GM21576 (cell line): ENCODE measurements at regions not wholly inside any gene's neighbourhood (a gene's known extent, or its start where the extent isn't known, plus 50 kb on each side); places are given as distances from the start of the nearest gene placed in this dataset.
A peak's percentile ranks its signal among the peaks of the same experiment; 100 is the strongest.

ENCODE experiments used
- ATAC-seq: cut with Tn5 transposase; IDR thresholded peaks from one replicate; pipeline ENCODE4 v1.9.1; 2021; ENCODE audit warnings: mild to moderate bottlenecking, moderate library complexity; ENCODE audit not compliant: unreplicated experiment

DNA sequence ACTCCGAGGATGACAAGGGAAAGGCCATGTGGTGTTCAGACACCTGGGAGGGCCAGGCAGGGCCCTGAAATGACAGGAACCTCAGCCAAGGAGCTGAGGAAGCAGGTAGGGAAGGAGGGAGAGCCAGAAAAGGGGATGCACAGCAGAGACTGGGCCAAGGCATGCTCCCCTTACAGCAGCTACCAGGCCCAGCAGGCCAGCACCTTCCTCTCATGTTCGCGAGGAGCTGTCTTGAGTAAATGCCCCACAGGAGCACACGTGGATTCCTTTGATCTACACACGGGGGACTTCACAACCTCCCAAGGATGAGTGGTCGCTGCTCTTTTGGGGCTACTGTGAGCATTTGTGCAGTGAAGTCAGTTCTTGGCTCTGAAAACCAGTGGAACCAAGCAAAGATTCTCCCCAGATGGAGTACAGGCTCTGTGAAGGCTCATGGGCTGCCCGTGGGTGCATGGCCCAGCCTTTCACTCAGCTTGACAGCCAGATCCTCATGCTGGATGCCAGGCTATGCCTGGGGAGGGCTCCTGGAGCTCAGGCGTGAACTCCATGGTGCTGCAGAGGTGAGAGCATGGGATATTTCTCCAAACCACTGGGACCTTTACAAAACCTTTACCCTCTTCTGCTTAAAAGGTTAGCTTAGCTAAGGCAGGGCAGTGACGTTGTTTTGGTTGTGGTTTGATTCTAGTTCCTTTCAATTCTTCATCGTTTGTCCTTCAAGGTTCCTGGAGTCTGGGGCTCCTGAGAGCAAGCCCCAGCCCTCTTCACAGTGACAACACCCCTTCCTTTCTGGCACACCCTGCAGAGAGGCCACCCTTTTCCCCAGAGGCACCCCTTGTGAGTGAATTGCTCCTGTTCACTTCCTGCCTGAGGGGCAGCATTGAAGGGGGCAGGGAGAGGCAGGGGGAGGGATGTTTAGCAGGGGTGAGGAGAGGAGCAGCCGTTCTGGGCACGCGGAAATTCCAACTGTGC, 74.2 kb upstream of the ZPBP start:
- peak; percentile 64 for ATAC-seq

DNA sequence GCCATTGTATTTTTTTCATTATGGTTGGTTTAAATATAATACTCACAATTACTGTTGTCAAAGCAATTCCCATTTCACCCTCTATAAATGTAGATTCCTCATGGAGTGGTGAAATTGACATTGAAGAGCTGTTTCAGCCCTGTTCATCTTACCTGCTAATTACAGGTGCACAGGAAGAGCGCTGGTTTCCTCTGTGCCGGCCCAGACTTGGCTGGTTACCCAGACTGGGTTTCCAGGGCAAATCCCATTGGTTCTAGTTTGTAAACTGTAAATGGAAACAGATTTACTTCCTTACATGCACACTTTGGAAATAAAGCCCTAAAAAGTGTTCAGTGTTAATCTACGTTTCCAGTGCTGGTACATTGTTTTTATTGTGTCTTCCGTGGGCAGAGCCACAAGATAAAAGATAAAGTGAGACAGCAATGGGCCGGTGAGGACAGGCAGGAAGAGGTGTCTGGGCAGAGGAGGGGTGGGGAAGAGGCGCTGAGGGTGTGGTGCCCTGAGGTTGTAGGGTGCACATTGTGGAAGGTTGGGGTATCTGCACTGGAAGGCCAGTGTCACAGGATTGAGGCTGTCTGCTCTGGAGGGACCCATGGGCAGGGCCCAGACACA, 71.6 kb upstream of the ZPBP start:
- no peak for ATAC-seq

DNA sequence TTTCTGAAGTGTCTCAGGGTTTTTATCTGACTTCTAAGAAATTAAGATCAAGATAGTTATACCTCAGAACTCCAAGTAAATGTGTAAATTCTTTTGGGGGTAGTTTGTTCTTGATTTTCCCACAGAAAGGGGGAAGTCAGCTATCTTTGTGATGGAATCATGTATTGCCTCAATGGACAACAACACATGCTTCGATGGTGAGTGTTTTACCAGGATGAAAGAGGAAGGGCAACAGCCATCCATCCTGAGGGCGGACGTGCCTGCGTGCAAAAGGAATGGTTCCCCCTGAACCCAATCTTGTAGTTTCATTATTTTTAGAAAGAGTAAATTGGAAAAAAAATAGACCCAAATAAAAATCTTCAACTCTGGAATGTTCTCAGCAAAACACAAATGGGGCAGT, 67.2 kb upstream of the ZPBP start:
- ATAC-seq, result no peak

DNA sequence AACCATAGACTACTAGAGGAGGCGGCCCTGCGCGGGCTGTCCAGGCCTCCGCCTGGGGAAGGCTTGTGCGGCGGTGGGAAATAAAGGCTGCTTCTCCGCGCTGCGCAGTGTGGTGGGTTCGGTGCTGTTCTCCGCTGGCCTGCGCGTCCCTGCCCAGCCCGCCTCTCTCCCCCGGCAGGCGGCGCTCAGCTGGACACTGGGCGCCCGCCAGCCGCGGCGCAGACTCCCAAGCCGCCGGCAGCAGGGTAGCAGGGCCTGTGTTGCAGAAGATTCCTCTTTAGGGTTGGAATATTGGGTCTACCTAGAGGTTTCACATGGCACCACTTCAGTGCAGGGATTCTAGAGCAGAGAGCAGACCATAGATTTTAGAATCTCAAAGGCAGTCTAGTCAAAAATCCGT, 66.1 kb upstream of the ZPBP start:
- ATAC-seq, result no peak

DNA sequence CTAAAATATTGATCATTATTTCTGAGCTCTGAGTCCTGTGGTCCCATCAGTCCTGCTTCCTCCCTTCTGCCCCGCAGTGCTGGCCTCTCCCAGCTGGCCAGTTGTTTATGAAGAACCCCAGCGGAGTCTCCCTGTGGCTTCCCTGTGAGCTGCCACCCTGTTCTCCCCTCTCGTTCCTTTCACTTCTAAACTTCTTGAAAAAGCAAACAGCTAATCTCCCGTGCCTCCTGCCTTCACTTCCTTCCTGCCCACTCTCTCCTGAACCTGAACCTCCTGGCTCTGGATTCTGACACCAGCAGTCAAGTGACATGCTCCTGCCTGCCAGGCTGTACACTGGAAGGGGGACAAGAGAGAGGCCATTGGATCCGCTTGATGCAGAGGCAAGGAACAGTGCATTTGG, 63.7 kb upstream of the ZPBP start:
- ATAC-seq, result no peak

DNA sequence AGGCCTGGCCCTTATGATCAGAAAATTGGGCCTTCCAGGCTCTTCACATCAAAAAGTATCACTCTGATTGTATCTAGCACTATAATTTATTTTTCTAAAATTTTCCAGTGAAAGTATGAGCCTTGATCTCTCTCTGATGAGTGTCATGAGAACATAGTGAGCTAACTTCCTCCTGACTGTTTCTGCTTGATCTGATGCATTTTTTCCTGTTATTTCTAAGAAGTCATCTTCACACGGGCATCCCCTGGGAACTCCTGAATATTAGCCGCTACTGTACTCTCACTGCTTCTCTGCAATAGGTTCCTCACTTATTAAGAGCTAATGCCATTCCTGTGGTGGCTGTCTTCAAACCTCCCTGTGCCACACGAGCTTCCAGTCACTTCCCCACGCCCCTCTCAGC, 63.1 kb upstream of the ZPBP start:
- ATAC-seq, result no peak

DNA sequence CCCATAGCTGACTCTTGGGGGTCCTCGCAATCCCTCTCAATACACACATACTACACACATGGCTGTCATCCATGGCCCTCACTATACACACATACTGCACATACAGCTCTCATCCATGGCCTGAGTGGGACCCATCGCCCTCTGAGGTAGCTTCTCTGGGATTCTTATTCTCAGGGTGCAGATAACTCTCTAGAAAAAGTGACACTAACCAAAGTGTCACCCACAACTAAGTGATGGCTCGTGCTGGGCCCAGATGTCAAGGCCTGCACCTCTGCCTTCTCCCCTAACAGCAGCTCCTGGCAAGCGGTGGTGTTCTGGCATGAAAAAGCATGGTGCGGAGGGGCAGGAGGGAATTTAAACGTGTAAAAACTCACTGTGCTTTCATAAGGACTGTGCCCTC, 62.7 kb upstream of the ZPBP start:
- ATAC-seq, result no peak

DNA sequence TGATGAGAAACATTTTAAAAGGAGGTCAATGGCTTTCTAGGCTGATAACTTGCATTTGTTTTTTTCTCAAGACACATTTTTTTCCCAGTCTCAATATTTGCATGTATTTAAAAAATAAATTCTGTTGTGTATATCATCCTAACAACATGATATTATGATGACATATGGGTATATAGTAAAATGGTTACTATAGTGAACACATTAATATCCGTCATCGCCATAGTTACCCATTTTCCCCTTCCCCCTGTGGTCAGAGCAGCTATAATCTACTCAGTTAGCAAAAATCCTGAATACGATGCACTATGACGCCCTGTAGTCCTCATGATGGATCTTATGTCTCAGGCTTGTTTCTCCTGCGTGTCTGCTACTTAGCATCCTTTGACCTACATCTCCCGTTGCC, 60.9 kb upstream of the ZPBP start:
- ATAC-seq, result no peak

DNA sequence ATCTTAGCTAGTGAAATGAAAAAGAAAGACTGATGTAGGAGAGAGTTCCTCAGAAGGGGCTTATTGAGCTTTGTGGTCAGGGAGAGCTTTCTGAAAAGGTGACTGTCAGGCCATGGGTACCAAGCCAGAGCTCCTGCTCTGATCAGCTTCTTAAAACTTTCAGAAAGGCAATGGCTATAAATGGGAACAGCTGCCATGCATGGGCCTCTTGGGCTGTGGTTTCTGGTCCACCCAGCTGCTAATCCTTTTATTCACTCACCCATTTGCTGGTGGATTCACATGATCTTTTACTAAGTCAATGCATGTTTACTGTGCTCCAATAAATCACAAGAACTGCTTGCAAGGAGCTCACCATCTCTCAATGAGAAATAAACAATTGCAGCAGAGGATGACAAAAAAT, 60.1 kb upstream of the ZPBP start:
- no peak for ATAC-seq

DNA sequence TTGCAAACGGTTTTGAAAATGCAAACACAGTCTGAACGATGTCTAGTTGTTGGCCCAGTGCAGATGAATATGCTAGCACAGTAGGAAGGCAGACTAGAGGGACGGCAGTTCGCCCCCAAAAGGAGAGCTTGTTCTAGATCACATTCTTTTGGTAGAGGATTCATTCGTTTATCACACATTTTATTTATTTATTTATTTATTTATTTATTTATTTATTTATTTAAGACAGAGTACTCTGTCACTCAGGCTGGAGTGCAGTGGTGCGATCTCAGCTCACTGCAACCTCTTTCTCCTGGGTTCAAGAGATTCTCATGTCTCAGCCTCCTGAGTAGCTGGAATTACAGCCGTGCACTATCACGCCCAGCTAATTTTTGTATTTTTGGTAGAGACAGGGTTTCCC, 59.4 kb upstream of the ZPBP start:
- ATAC-seq, result no peak

DNA sequence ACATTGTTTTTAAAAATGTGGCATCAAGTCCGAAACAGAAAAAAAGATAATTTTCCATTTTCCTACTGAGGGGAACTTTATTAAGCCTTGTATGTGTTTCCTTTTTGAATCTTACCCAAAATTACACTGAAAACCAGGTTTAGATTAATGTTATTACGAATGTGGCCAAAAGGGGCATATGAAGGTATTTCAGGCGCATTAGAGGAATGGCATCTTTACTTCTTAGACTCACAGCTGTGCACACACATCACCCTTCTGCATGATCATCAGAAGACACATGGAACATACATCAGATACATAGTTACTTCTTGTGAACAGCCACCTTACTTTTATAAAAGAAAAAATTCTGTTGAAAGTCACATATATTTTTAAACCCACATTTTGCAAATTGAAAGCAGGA, 58.6 kb upstream of the ZPBP start:
- no peak for ATAC-seq

DNA sequence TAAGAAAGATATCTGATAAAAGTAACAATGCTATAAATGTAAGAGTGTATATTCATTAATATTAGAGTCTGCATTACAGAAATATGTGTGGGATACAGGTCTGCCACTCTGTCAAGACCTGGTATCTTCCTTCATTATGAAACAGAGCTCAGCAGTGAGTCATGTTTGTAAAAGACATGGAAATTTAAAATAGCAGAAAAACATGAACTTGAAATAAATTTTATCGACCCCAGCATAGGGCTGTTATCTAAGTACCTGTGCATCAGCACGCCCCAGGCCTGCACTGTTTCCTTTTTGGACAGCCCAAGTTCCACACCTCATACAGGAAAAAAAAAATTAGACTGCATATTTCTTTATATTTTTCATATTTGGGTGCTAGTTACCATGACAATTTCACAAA, 58.0 kb upstream of the ZPBP start:
- no peak for ATAC-seq

DNA sequence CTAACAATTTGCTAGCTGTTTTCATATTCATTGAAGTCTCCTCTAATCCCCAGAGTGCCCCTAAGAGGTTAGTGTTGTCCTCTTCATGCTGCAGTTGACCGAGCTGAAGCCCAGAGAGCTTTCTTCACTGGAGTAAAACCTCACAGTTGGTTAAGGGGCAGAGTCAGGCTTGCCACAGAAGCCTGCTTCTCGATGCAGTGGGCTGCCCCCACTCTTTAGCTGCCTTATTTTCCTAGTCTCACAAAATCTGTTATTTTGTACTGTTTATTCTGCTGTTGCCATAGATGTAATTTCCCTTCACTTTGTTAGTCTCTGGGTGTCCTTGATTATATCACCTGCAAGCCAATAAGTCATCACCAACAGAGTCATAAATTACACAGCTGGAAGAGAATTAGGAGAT, 56.3 kb upstream of the ZPBP start:
- no peak for ATAC-seq

DNA sequence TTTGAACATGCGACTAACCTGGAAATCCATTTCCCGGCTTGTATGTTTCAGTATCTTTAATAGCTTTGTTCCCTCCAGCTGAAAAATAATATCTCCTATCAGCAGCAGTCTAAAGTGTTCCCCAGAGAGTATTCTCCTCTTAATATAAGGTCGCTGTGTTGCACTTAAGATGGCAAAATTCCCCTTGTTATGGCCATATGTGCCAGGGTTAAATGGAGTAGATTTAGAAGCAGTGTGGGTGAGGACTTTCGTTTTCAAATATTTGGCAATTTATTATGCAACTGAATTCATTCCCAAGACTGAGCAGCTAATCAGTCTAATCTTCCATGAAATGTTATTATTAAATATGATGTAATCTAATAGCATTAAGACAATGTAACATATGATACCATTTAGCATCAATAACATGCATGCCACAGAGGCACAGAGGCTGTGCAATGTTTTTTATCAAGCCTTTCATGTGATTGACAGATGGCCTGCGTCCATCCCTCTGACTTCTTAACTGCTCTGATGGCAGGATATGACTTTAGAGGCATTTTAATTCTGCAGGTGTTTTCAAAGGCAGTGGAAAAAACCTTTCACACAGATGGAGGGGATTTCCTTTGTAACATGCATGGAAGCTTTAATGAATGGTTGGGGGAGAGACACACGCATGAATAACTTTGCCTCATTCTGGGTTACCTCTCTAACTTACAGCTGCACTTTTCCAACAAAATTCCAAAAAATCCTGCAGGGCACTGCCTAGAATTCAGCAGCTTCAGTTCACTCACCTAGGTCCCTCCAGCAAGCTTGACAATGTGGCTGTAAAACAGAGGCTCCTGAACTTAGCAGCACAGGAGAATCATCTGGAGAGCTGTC, 55.1 kb upstream of the ZPBP start:
- peak; percentile 41 for ATAC-seq

DNA sequence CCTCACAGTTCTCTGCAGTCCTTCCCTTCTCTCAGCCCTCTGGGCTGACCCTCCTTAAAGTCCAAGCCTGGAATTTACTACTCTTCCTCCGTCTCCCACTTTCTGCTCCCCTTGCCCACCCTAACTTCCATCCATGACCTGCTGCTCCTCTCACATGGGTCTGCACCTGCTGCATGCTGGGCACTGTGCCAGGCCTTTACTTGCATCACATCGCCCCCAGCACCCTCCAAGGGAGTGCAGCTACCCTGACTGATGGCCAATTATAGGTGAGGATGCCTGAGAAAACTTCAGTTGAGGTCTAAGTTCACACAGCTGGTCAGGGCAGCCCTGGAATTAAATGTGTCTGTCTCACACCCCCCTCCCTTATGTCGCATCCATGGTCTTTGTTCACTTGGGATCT, 53.6 kb upstream of the ZPBP start:
- no peak for ATAC-seq

DNA sequence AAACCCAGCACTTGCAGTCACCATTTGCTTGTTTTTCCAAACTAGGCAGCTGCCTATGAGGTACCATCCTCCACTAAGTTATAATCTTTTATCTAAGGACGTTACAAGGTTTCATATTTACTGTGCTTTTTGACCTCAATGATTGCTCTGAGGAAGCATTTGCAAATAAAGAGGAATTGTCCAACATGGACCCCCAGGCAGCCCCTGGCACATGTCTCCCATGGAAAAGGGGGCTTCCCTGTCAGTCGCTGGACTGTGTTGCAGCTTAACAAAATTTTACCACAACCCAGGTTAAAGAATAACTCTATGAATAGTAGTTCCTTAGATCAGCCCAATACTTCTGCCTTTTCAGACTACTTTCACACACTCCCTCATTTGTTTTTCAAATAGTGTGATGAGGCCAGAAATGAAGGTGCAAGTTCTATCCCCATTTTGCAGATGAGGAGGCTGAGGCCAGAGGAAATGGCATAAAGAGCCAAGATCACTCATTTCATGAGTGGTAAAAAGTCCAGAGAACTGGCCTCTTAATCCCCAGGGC, 52.8 kb upstream of the ZPBP start:
- ATAC-seq, result peak; percentile 34

DNA sequence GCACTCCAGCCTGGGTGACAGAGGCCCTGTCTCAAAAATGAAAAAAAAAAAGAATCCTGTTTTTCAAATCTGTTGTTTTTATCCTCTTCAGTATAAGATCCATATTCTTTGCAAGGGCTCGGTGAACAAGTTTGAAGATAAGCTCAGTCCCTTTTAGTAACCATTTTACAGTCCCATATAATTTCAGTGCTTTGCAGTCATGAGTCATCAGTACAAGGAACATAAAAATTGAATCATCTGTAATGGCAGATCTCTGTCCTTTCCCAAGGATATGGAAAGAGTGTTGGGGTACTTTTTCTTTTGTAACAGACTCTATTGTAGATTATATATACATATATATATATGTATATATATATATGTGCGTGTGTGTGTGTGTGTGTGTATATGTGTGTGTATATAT, 52.2 kb upstream of the ZPBP start:
- ATAC-seq, result no peak
